HepG2 (cell line): ENCODE measurements at regions not wholly inside any gene's neighbourhood (a gene's known extent, or its start where the extent isn't known, plus 50 kb on each side); places are given as distances from the start of the nearest gene placed in this dataset.

Source experiments
- BHLHE40 ChIP-seq: IDR thresholded peaks from 2 replicates; pipeline ENCODE4 v1.6.1; 2011; ENCODE audit warnings: low read length, improper control_type of control experiment
- GATAD1 ChIP-seq: IDR thresholded peaks from 2 replicates; pipeline ENCODE4 v1.6.1; 2016; ENCODE audit warnings: missing genetic modification reagents, missing compliant biosample characterization
- HOXD1 ChIP-seq: sonication (generic); formaldehyde crosslinking; IDR thresholded peaks from 2 replicates; pipeline ENCODE4 v1.5.0; 2020; ENCODE audit warnings: missing genetic modification reagents
- MBD4 ChIP-seq: IDR thresholded peaks from 2 replicates; pipeline ENCODE4 v1.6.1; 2012; ENCODE audit warnings: low read length, inconsistent platforms, borderline replicate concordance
- MXD4 ChIP-seq: IDR thresholded peaks from 2 replicates; pipeline ENCODE4 v1.6.1; 2016; ENCODE audit warnings: mild to moderate bottlenecking, missing biosample characterization, missing genetic modification reagents
- NBN ChIP-seq: fragments of 450-650 bp; conservative IDR thresholded peaks from 2 replicates; pipeline ENCODE4 v1.6.1; 2017
- NR3C1 ChIP-seq: sonication (generic); formaldehyde crosslinking; IDR thresholded peaks from 2 replicates; pipeline ENCODE4 v1.4.0; 2020; ENCODE audit warnings: missing genetic modification reagents
- RNF2 ChIP-seq: fragments of 450-650 bp; conservative IDR thresholded peaks from 2 replicates; pipeline ENCODE4 v1.6.1; 2016; ENCODE audit warnings: low read depth
- SMAD3 ChIP-seq: sonication (generic); formaldehyde crosslinking; IDR thresholded peaks from 2 replicates; pipeline ENCODE4 v1.4.0; 2020; ENCODE audit warnings: missing genetic modification reagents
- TAF15 ChIP-seq: fragments of 200-400 bp; formaldehyde crosslinking; IDR thresholded peaks from one replicate; pipeline ENCODE4 v1.6.1; 2018; ENCODE audit warnings: mild to moderate bottlenecking, low read depth, low read length; ENCODE audit not compliant: poor library complexity, severe bottlenecking
- TBP ChIP-seq: sonication (generic); formaldehyde crosslinking; IDR thresholded peaks from 2 replicates; pipeline ENCODE4 v1.5.0; 2020; ENCODE audit warnings: missing genetic modification reagents
- THAP11 ChIP-seq: IDR thresholded peaks from 2 replicates; pipeline ENCODE4 v1.6.1; 2016; ENCODE audit warnings: missing biosample characterization, missing genetic modification reagents
- ZFP90 ChIP-seq: sonication (generic); formaldehyde crosslinking; IDR thresholded peaks from 2 replicates; pipeline ENCODE4 v1.8.0; 2022; ENCODE audit warnings: missing genetic modification reagents, mild to moderate bottlenecking, inconsistent platforms, borderline replicate concordance
- ZNF441 ChIP-seq: sonication (generic); formaldehyde crosslinking; IDR thresholded peaks from 2 replicates; pipeline ENCODE4 v1.7.0; 2021; ENCODE audit warnings: missing genetic modification reagents, borderline replicate concordance
- ZNF619 ChIP-seq: sonication (generic); formaldehyde crosslinking; IDR thresholded peaks from 2 replicates; pipeline ENCODE4 v1.4.0; 2020; ENCODE audit warnings: mild to moderate bottlenecking, missing genetic modification reagents
- ZNF761 ChIP-seq: sonication (generic); formaldehyde crosslinking; conservative IDR thresholded peaks from 2 replicates; pipeline ENCODE4 v1.4.0; 2020; ENCODE audit warnings: mild to moderate bottlenecking, missing genetic modification reagents
- ZNF768 ChIP-seq: sonication (generic); formaldehyde crosslinking; IDR thresholded peaks from 2 replicates; pipeline ENCODE4 v1.4.0; 2020; ENCODE audit warnings: missing genetic modification reagents
- TF ChIP-seq, protein P1 (sequence below): sonication (generic); formaldehyde crosslinking; IDR thresholded peaks from 2 replicates; pipeline ENCODE4 v1.4.0; 2020; ENCODE audit warnings: mild to moderate bottlenecking, missing genetic modification reagents
- TF ChIP-seq, protein P2 (sequence below): sonication (generic); formaldehyde crosslinking; IDR thresholded peaks from 2 replicates; pipeline ENCODE4 v1.5.0; 2020; ENCODE audit warnings: mild to moderate bottlenecking, missing genetic modification reagents
- TF ChIP-seq, protein P3 (sequence below): sonication (generic); formaldehyde crosslinking; IDR thresholded peaks from 2 replicates; pipeline ENCODE4 v1.4.0; 2020; ENCODE audit warnings: missing genetic modification reagents; ENCODE audit errors: not compliant biosample characterization
- TF ChIP-seq, protein P4 (sequence below): sonication (generic); formaldehyde crosslinking; IDR thresholded peaks from 2 replicates; pipeline ENCODE4 v1.4.0; 2020; ENCODE audit warnings: mild to moderate bottlenecking, low read depth, missing genetic modification reagents
- TF ChIP-seq, protein P5 (sequence below): sonication (generic); formaldehyde crosslinking; IDR thresholded peaks from 2 replicates; pipeline ENCODE4 v1.5.0; 2020; ENCODE audit warnings: mild to moderate bottlenecking, low read depth, missing genetic modification reagents, borderline replicate concordance
- TF ChIP-seq, protein P6 (sequence below): fragments of 450-650 bp; IDR thresholded peaks from 2 replicates; pipeline ENCODE4 v1.6.1; 2017

DNA sequence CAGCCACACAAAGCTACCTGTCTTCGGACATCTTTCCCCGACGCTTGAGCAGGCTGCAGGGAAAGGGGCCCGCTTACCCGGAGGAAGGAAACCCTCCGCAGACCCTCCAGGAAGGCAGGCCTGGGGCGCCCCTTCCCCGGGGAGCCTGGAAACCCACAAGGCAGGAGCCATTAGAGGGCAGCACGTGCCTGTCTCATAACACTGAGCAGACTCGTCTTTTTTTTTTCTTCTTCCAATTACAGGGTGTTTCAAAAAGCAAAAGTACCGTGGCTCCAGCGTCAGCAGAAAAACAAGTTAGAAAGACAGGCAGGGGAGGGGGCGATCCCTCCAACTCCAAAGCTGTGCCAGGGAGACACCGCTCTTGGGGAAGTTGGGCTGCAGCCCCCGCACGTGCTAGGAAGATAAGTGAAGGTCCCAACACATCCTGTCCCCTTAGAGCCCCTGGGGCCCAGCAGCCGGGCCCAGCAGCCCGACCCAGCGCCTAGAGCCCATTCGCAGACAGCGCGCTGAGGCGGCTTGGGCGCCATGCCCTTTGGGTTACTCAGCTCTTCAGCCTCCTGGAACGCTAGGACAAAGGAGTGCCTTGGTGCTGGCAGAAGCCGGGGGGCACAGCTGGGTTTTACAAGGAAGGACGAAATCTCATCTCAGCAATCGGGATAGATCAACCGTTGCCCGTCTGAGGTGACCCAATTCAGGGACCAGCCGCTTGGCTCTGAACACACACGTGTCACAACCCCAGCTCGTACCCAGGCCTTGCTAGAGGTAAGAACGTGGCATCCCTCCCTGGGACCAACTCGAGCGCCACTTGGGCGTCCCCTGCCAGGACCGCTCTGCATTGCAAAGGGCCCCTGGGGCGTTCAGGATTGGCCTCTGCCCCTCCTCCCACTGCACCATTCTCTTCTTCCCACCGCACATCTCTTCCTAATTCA lies 136.3 kb downstream of the LY86 start (continued):
- TF ChIP-seq SMAD3 = 0 out of 2 replicates have a peak, but pooled peaks have one; percentile 26
- TF ChIP-seq RNF2 = 0 out of 2 replicates have a peak, but pooled peaks have one; percentile 53
- TF ChIP-seq THAP11 (CRISPR knock-in tag) = peak; percentile 17; the same call in 1 of the 2 replicates
- TF ChIP-seq, protein P1, sequence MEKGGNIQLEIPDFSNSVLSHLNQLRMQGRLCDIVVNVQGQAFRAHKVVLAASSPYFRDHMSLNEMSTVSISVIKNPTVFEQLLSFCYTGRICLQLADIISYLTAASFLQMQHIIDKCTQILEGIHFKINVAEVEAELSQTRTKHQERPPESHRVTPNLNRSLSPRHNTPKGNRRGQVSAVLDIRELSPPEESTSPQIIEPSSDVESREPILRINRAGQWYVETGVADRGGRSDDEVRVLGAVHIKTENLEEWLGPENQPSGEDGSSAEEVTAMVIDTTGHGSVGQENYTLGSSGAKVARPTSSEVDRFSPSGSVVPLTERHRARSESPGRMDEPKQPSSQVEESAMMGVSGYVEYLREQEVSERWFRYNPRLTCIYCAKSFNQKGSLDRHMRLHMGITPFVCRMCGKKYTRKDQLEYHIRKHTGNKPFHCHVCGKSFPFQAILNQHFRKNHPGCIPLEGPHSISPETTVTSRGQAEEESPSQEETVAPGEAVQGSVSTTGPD (CRISPR knock-in tag) = no peak
- no peak for TF ChIP-seq HOXD1 (CRISPR knock-in tag)
- TF ChIP-seq, protein P2, sequence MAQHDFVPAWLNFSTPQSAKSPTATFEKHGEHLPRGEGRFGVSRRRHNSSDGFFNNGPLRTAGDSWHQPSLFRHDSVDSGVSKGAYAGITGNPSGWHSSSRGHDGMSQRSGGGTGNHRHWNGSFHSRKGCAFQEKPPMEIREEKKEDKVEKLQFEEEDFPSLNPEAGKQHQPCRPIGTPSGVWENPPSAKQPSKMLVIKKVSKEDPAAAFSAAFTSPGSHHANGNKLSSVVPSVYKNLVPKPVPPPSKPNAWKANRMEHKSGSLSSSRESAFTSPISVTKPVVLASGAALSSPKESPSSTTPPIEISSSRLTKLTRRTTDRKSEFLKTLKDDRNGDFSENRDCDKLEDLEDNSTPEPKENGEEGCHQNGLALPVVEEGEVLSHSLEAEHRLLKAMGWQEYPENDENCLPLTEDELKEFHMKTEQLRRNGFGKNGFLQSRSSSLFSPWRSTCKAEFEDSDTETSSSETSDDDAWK (CRISPR knock-in tag) = no peak
- no peak for TF ChIP-seq NR3C1 (CRISPR knock-in tag)
- TF ChIP-seq ZNF441 (CRISPR knock-in tag) = no peak
- TF ChIP-seq NBN = no peak
- peak; percentile 35; the same call in 1 of the 2 replicates for TF ChIP-seq GATAD1 (CRISPR knock-in tag)
- TF ChIP-seq, protein P3, sequence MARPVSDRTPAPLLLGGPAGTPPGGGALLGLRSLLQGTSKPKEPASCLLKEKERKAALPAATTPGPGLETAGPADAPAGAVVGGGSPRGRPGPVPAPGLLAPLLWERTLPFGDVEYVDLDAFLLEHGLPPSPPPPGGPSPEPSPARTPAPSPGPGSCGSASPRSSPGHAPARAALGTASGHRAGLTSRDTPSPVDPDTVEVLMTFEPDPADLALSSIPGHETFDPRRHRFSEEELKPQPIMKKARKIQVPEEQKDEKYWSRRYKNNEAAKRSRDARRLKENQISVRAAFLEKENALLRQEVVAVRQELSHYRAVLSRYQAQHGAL (CRISPR knock-in tag) = no peak
- TF ChIP-seq ZNF768 (CRISPR knock-in tag) = peak; percentile 36; the same call in 1 of the 2 replicates
- no peak for TF ChIP-seq MBD4
- TF ChIP-seq, protein P4, sequence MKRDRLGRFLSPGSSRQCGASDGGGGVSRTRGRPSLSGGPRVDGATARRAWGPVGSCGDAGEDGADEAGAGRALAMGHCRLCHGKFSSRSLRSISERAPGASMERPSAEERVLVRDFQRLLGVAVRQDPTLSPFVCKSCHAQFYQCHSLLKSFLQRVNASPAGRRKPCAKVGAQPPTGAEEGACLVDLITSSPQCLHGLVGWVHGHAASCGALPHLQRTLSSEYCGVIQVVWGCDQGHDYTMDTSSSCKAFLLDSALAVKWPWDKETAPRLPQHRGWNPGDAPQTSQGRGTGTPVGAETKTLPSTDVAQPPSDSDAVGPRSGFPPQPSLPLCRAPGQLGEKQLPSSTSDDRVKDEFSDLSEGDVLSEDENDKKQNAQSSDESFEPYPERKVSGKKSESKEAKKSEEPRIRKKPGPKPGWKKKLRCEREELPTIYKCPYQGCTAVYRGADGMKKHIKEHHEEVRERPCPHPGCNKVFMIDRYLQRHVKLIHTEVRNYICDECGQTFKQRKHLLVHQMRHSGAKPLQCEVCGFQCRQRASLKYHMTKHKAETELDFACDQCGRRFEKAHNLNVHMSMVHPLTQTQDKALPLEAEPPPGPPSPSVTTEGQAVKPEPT (CRISPR knock-in tag) = peak; percentile 79; the same call in 1 of the 2 replicates
- no peak for TF ChIP-seq TAF15
- peak; percentile 65 for TF ChIP-seq BHLHE40
- 0 out of 2 replicates have a peak, but pooled peaks have one; percentile 21 for TF ChIP-seq ZNF619 (CRISPR knock-in tag)
- TF ChIP-seq ZFP90 (CRISPR knock-in tag) = no peak; the same call in 1 of the 2 replicates
- TF ChIP-seq TBP (CRISPR knock-in tag) = no peak
- TF ChIP-seq ZNF761 (CRISPR knock-in tag) = no peak
- TF ChIP-seq, protein P5, sequence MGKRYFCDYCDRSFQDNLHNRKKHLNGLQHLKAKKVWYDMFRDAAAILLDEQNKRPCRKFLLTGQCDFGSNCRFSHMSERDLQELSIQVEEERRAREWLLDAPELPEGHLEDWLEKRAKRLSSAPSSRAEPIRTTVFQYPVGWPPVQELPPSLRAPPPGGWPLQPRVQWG (CRISPR knock-in tag) = 0 out of 2 replicates have a peak, but pooled peaks have one; percentile 16
- TF ChIP-seq, protein P6, sequence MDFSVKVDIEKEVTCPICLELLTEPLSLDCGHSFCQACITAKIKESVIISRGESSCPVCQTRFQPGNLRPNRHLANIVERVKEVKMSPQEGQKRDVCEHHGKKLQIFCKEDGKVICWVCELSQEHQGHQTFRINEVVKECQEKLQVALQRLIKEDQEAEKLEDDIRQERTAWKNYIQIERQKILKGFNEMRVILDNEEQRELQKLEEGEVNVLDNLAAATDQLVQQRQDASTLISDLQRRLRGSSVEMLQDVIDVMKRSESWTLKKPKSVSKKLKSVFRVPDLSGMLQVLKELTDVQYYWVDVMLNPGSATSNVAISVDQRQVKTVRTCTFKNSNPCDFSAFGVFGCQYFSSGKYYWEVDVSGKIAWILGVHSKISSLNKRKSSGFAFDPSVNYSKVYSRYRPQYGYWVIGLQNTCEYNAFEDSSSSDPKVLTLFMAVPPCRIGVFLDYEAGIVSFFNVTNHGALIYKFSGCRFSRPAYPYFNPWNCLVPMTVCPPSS = no peak
- TF ChIP-seq MXD4 = no peak
